ENCODE measurements at regions not wholly inside any gene's neighbourhood (a gene's known extent, or its start where the extent isn't known, plus 50 kb on each side); places are given as distances from the start of the nearest gene placed in this dataset.

DNA sequence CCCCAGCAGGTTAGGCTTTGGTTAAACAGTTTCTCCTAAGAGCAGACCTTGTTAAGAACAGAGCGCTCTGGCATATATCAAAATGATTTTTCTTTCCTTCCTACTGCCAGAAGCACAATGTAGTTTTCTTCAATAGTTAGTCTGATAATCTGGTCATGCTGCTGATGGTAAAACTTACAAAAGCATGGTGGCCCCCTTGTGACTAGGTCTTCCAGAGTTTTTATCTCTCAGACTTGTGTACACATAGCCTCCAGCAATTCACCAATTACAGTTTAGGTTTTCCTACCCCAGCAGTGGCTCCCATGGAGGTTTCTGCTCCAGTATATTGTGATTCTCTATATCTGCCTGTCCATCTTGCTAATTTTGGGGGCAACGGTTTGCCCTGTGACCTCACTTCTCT is 73.3 kb upstream of the DPH5 start:
- no peak for TF ChIP-seq EZH2phosphoT487 (IDR thresholded peaks at IDR 0.05; ENCODE audit: borderline replicate concordance, low read depth, low read length)
- no peak for TF ChIP-seq CTCF (conservative IDR thresholded peaks at IDR 0.05; ENCODE audit: low read length)
- intact Hi-C loops (cut with micrococcal nuclease; ENCODE audit: unreplicated experiment), result no loop called here
- H4K20me1 ChIP-seq (ENCODE audit: insufficient read depth, low read length), result no peaks in the 10 kb centered on the region
- no peaks in the 10 kb centered on the region for H3K4me1 ChIP-seq (ENCODE audit: insufficient read depth, low read length, poor library complexity, severe bottlenecking)
- no peak overlapping the region for H3K27ac ChIP-seq (ENCODE audit: low read depth, low read length, poor library complexity, severe bottlenecking)
- no peaks in the 10 kb centered on the region for H3K9me2 ChIP-seq (ENCODE audit: insufficient read depth, low read length)
- no peak overlapping the region for H2AFZ ChIP-seq (ENCODE audit: low read length)
- no peaks in the 10 kb centered on the region for H3K36me3 ChIP-seq (ENCODE audit: insufficient read depth, low read length)
- H3K4me3 ChIP-seq (ENCODE audit: low read depth, low read length, poor library complexity, severe bottlenecking), result no peak overlapping the region
- BruUV-seq (replicated peaks), result no TSS peak
- ChIA-PET CTCF (ENCODE audit: unreplicated experiment) (no interaction called here), POLR2A (no interaction called here)
- no peak overlapping the region for H3K4me2 ChIP-seq (ENCODE audit: low read length)
- DNase-seq (ENCODE audit: low spot score), result no peak
- H3K9me3 ChIP-seq (ENCODE audit: low read length), result no peaks in the 10 kb centered on the region
- no peaks in the 10 kb centered on the region for H3K79me2 ChIP-seq (ENCODE audit: insufficient read depth, low read depth, low read length)

GRCh38 chr1:101098327-101098726 is 72.7 kb upstream of the DPH5 start:
- intact Hi-C loops (cut with micrococcal nuclease; ENCODE audit: unreplicated experiment), result no loop called here
- ChIA-PET POLR2A (interaction anchor here (0.5 kb wide), 1 partner anchor 270 kb away, joined by 3 read pairs; no protein-coding TSS in a partner anchor), CTCF (ENCODE audit: unreplicated experiment) (no interaction called here)
- H3K4me1 ChIP-seq (ENCODE audit: insufficient read depth, low read length, poor library complexity, severe bottlenecking), result no peaks in the 10 kb centered on the region
- DNase-seq (ENCODE audit: low spot score), result no peak
- no peak overlapping the region for H3K27ac ChIP-seq (ENCODE audit: low read depth, low read length, poor library complexity, severe bottlenecking)
- no peak overlapping the region for H3K4me3 ChIP-seq (ENCODE audit: low read depth, low read length, poor library complexity, severe bottlenecking)
- H3K4me2 ChIP-seq (ENCODE audit: low read length), result no peak overlapping the region
- no peaks in the 10 kb centered on the region for H4K20me1 ChIP-seq (ENCODE audit: insufficient read depth, low read length)
- no peaks in the 10 kb centered on the region for H3K9me2 ChIP-seq (ENCODE audit: insufficient read depth, low read length)
- no TSS peak for BruUV-seq (replicated peaks)
- no peak for TF ChIP-seq EZH2phosphoT487 (IDR thresholded peaks at IDR 0.05; ENCODE audit: borderline replicate concordance, low read depth, low read length)
- no peak for TF ChIP-seq CTCF (conservative IDR thresholded peaks at IDR 0.05; ENCODE audit: low read length)
- no peaks in the 10 kb centered on the region for H3K36me3 ChIP-seq (ENCODE audit: insufficient read depth, low read length)
- no peaks in the 10 kb centered on the region for H3K9me3 ChIP-seq (ENCODE audit: low read length)
- no peak overlapping the region for H2AFZ ChIP-seq (ENCODE audit: low read length)
- no peaks in the 10 kb centered on the region for H3K79me2 ChIP-seq (ENCODE audit: insufficient read depth, low read depth, low read length)

DNA sequence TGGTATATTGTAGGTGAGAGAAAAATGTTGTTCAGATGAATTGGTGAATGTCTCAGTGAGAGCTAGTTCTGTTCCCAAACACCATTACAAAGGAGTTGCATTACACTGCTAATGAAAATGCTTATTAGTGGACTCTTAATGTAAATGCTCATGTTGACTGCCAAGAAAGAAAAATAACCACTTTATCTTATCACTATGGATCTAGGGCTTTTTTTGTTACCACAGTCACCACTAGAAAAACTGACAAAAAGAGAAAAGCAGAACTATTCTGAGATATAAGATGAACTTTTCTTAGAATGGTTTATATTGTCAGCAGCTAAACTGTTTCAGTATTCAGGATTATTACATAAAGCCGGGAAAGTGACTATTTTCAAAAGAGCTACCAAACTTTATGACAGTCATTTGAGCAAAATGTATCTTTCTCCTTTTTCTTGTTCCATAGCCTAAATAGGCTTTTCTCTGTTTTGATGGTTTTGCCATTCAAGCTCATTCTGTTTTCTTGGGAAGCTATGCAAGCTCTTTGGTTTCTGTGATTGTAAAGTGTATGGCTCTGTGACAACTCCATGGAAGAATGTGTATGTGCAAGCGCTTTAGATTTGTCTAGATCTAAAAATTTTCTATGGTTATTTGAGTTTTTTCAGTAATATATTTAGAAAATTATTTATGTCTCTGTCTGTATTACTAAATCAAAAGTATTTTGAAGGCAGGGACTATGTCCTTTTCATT is 64.2 kb upstream of the DPH5 start:
- H3K79me2 ChIP-seq (ENCODE audit: insufficient read depth, low read depth, low read length), result no peaks in the 10 kb centered on the region
- no TSS peak for BruUV-seq (replicated peaks)
- TF ChIP-seq CTCF (conservative IDR thresholded peaks at IDR 0.05; ENCODE audit: low read length) (no peak), EZH2phosphoT487 (IDR thresholded peaks at IDR 0.05; ENCODE audit: borderline replicate concordance, low read depth, low read length) (no peak)
- H3K4me1 ChIP-seq (ENCODE audit: insufficient read depth, low read length, poor library complexity, severe bottlenecking), result no peaks in the 10 kb centered on the region
- H2AFZ ChIP-seq (ENCODE audit: low read length), result no peak overlapping the region
- H3K9me3 ChIP-seq (ENCODE audit: low read length), result no peaks in the 10 kb centered on the region
- H4K20me1 ChIP-seq (ENCODE audit: insufficient read depth, low read length), result no peaks in the 10 kb centered on the region
- no peak overlapping the region for H3K4me2 ChIP-seq (ENCODE audit: low read length)
- H3K4me3 ChIP-seq (ENCODE audit: low read depth, low read length, poor library complexity, severe bottlenecking), result no peak overlapping the region
- H3K27ac ChIP-seq (ENCODE audit: low read depth, low read length, poor library complexity, severe bottlenecking), result no peak overlapping the region
- POLR2A ChIA-PET, result interaction anchor here (0.8 kb wide), 1 partner anchor 10 kb away, joined by 3 read pairs; no protein-coding TSS in a partner anchor
- CTCF ChIA-PET (ENCODE audit: unreplicated experiment), result no interaction called here
- H3K9me2 ChIP-seq (ENCODE audit: insufficient read depth, low read length), result no peaks in the 10 kb centered on the region
- H3K36me3 ChIP-seq (ENCODE audit: insufficient read depth, low read length), result no peaks in the 10 kb centered on the region
- no peak for DNase-seq (ENCODE audit: low spot score)
- intact Hi-C loops (cut with micrococcal nuclease; ENCODE audit: unreplicated experiment), result no loop called here
